Immature natural killer cell (primary cell): ENCODE measurements at regions not wholly inside any gene's neighbourhood (a gene's known extent, or its start where the extent isn't known, plus 50 kb on each side); places are given as distances from the start of the nearest gene placed in this dataset.

ENCODE experiments used
- DNase-seq, 3 donors: peaks; one replicate each; pipeline ENCODE4 v3.0.0; 2022; ENCODE audit warnings: mixed read lengths in 1 of 3
- H3K27ac Mint-ChIP-seq, 6 donors: one replicate each; pipeline ENCODE4 v1.8.0; 2020; ENCODE audit warnings: mixed read lengths in 6 of 6, mild to moderate bottlenecking in 5 of 6, inconsistent platforms in 4 of 6, moderate library complexity in 3 of 6
- H3K27me3 Mint-ChIP-seq, 3 donors: one replicate each; pipeline ENCODE4 v1.8.0; 2020 to 2021; ENCODE audit warnings: low read depth in 3 of 3, mild to moderate bottlenecking in 3 of 3, mixed read lengths in 3 of 3, moderate library complexity in 3 of 3, inconsistent platforms in 1 of 3
- H3K36me3 Mint-ChIP-seq, 3 donors: one replicate each; pipeline ENCODE4 v1.8.0; 2020; ENCODE audit warnings: mixed read lengths in 3 of 3, inconsistent platforms in 2 of 3, mild to moderate bottlenecking in 2 of 3
- H3K4me1 Mint-ChIP-seq, 2 donors: one replicate each; pipeline ENCODE4 v1.8.0; 2020; ENCODE audit warnings: inconsistent platforms in 2 of 2, mild to moderate bottlenecking in 2 of 2, mixed read lengths in 2 of 2, moderate library complexity in 1 of 2
- H3K4me3 Mint-ChIP-seq, 5 donors: one replicate each; pipeline ENCODE4 v1.8.0; 2020; ENCODE audit warnings: mild to moderate bottlenecking in 5 of 5, mixed read lengths in 5 of 5, inconsistent platforms in 3 of 5, moderate library complexity in 3 of 5
- H3K9me3 Mint-ChIP-seq, 6 donors: one replicate each; pipeline ENCODE4 v1.8.0; 2020; ENCODE audit warnings: mild to moderate bottlenecking in 6 of 6, mixed read lengths in 6 of 6, inconsistent platforms in 4 of 6, moderate library complexity in 3 of 6

DNA sequence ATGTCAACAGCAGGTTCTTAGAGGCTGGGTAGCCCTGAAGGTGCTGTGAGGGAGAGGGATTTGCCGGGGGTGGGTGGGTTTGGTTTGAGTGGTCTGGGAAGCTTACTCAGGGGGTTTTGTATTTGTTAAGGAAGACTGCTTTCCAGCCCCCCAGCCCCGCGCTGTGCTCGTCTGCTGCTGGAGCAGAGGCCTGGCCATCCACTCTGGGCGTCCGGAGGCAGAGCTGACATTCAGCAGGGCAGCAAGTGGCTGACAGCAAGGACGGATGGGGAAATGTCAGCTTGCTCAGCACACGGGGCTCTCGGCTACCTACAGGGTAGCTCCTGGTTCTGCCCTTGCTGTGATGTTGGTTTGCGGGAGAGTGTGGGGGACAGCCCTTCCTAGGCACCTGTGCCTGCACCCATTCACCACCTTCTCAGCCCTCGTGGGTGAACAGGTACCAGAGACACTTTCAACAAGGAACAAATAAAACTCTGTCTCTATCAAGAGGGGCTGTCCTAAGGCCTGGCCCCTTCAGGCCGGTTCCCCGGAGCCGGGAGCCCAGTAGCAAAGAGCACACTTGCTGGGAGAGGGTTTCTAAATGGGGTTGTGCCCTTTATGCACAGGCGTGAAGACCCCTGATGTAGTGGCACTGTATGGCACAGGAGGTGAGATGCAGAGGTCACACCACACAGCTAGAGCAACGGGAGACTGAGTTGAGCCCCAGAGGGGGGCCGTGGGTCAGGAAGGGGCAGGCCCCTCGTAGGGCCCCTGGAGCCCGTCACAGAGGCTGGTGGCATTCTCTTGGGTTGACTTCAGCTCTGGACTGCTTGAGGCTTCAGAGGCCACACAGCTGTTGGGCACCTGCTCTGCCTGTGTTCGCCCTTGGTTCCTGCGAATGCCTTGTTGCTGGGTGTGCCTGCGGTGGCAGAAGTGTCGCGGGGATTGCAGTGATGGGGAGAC lies 72.2 kb upstream of the SHH start:
- peaks cover 0 to 2% (median 0%) of the 10 kb centered on the region in 6 donors for H3K9me3 Mint-ChIP-seq
- no peak overlapping the region for H3K4me3 Mint-ChIP-seq
- H3K4me1 Mint-ChIP-seq: no peaks in the 10 kb centered on the region
- no peak for DNase-seq
- H3K36me3 Mint-ChIP-seq: no peaks in the 10 kb centered on the region
- H3K27ac Mint-ChIP-seq: no peak overlapping the region
- peaks cover 0 to 4% (median 2%) of the 10 kb centered on the region in 3 donors for H3K27me3 Mint-ChIP-seq

DNA sequence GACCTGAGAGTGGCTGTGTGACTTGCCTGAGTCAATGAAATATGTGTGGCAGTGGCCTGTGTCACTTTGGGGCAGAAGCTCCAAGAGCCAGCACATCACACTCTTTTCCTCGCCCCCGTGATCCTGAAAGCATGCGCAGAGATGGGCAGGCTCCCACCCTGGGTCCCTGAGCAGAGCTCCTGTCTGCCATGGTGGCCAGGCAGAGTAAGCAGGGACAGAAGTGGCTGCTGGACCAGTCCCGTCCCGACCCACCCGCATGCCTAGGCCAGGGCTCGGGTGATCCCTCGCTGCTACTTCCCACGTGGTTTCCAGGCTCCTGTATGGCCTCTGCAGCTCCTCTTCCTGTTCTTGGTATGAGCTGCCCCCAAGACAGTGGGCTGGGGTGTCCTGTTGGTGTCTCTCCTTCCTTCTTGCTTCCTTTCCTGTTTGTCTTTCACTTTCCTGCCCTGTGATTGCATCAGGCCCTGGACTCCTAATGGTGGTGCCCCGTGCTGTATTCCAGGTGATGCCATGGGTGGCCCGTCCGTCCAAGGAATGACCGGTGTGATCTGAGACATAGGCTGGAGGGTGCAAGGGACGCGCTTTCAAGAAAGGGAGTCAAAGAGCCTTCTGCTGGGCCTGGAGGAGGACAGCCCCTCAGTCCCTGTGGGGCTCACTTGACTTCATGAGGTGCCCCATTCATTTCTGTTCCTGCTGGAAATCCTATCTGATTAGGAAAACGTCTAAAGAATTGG lies 71.4 kb upstream of the SHH start:
- no peak overlapping the region for H3K27ac Mint-ChIP-seq
- H3K4me3 Mint-ChIP-seq: no peak overlapping the region

GRCh38 chr7:155882596-155882995 lies 70.3 kb upstream of the SHH start:
- Mint-ChIP-seq H3K4me3 (no peak overlapping the region), H3K27me3 (peaks cover 0 to 4% (median 0%) of the 10 kb centered on the region in 3 donors), H3K27ac (no peak overlapping the region), H3K36me3 (no peaks in the 10 kb centered on the region), H3K9me3 (peaks cover 0 to 2% (median 0%) of the 10 kb centered on the region in 6 donors), H3K4me1 (no peaks in the 10 kb centered on the region)
- DNase-seq: no peak

More for the DNA sequence above, 71.4 kb upstream of the SHH start:
- H3K9me3 Mint-ChIP-seq: peaks cover 0 to 2% (median 0%) of the 10 kb centered on the region in 6 donors
- DNase-seq: no peak
- H3K4me1 Mint-ChIP-seq: no peaks in the 10 kb centered on the region
- peaks cover 0 to 4% (median 0%) of the 10 kb centered on the region in 3 donors for H3K27me3 Mint-ChIP-seq
- H3K36me3 Mint-ChIP-seq: no peaks in the 10 kb centered on the region

DNA sequence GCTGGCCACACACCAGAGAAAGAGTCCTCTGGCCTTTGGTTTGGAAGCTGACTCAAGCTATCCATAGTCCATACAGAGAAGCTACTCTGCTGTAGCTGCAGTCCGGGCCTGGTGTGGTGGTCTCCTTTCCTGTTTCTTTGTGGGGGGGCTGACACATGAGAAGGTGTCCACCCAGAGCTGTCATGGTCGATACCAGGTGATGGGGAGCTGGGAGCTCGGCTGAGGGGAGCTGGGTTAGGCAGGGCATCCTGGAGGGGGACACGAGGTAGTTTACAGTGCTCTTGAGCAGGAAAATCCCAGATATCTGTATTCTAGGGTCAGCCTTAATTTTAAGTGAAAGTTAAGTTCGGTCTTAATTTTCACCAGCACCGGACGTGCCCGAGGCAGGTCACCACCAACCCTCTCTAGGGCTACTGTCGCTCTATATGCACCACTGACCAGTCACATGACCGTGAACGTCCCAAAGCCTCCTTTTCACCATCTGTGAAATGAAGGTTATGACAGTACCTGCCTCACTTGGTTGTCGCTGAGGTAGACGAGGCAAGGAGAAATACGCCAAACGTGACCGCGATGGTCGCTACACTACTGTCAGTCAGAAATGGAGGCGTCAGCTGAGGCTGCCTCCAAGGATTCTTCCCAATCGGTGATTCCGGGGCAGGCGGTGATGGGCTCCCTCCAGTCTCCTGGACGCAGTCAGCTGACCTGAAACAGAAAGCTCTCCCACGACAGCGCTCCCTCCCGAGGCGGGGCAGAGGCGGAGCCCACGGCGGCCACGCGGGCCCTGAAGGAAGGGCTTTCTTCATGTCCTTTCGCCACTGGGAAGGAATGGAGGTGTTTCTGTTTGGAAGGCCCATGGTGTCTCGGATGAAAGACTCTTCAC lies 69.4 kb upstream of the SHH start:
- H3K9me3 Mint-ChIP-seq: peaks cover 0 to 2% (median 0%) of the 10 kb centered on the region in 6 donors
- H3K4me3 Mint-ChIP-seq: no peak overlapping the region
- H3K4me1 Mint-ChIP-seq: no peaks in the 10 kb centered on the region
- H3K27me3 Mint-ChIP-seq: peaks cover 0 to 4% (median 0%) of the 10 kb centered on the region in 3 donors
- no peak overlapping the region for H3K27ac Mint-ChIP-seq
- H3K36me3 Mint-ChIP-seq: no peaks in the 10 kb centered on the region
- no peak for DNase-seq

- DNase-seq: no peak
- H3K4me1 Mint-ChIP-seq: no peaks in the 10 kb centered on the region
- peaks cover 0 to 2% (median 0%) of the 10 kb centered on the region in 6 donors for H3K9me3 Mint-ChIP-seq
- H3K27ac Mint-ChIP-seq: no peak overlapping the region
- no peak overlapping the region for H3K4me3 Mint-ChIP-seq
- H3K36me3 Mint-ChIP-seq: no peaks in the 10 kb centered on the region
- peaks cover 0 to 4% (median 0%) of the 10 kb centered on the region in 3 donors for H3K27me3 Mint-ChIP-seq
These were observed 68.5 kb upstream of the SHH start for GRCh38 chr7:155880721-155881120.

GRCh38 chr7:155879592-155879991 lies 67.3 kb upstream of the SHH start:
- peaks cover 0 to 2% (median 0%) of the 10 kb centered on the region in 6 donors for H3K9me3 Mint-ChIP-seq
- no peak overlapping the region for H3K27ac Mint-ChIP-seq
- no peaks in the 10 kb centered on the region for H3K36me3 Mint-ChIP-seq
- no peaks in the 10 kb centered on the region for H3K4me1 Mint-ChIP-seq
- no peak for DNase-seq
- no peak overlapping the region for H3K4me3 Mint-ChIP-seq
- H3K27me3 Mint-ChIP-seq: peaks cover 0 to 7% (median under 1%) of the 10 kb centered on the region in 3 donors

DNA sequence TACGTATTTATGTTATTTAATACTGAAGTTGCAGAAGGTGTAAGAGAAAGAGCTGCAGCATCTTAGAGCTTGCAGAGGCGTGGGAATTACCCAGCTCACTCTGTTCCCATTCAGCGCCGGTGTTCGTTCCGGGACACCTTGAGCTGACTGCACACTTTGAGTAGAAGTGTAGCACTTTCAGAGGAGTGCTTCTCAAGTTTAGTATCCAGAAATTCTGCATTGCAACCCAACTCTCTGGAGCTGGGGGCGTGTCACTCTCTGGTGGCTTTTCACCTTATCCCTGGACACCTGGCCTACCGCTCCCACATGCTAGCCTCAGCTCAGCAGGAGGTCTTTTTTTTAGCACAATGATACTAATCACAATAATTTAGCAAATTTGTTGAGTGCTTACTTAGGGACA lies 66.4 kb upstream of the SHH start:
- Mint-ChIP-seq H3K9me3 (peaks cover 0 to 2% (median 0%) of the 10 kb centered on the region in 6 donors), H3K27me3 (peaks cover 0 to 5% (median 4%) of the 10 kb centered on the region in 3 donors), H3K4me3 (no peak overlapping the region), H3K36me3 (no peaks in the 10 kb centered on the region), H3K4me1 (no peaks in the 10 kb centered on the region), H3K27ac (no peak overlapping the region)
- no peak for DNase-seq

- Mint-ChIP-seq H3K36me3 (no peaks in the 10 kb centered on the region), H3K4me3 (no peak overlapping the region), H3K27ac (no peak overlapping the region), H3K4me1 (no peaks in the 10 kb centered on the region), H3K9me3 (peaks cover 0 to 2% (median 0%) of the 10 kb centered on the region in 6 donors), H3K27me3 (peaks cover 0 to 4% (median 4%) of the 10 kb centered on the region in 3 donors)
- DNase-seq: no peak
These were observed 66.0 kb upstream of the SHH start for GRCh38 chr7:155878250-155878649.

DNA sequence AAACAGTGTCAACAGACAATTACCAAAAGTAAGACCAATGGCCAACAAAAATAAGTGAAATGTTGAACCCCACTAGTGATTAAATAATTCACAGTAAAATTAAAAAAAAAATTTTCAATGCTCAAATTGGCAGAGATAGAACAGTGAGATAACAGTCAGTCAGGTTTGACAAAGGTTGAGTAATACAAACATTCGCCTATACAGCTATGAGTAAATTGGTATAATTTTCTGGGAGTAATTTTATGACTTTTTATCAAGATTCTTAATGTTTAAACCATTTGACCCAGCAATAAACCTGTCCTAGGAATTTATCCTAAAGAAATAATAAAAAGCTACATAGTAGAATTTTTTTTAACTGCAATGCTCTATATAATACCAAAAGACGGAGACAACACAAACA lies 64.9 kb upstream of the SHH start:
- no peaks in the 10 kb centered on the region for H3K4me1 Mint-ChIP-seq
- H3K4me3 Mint-ChIP-seq: no peak overlapping the region
- no peaks in the 10 kb centered on the region for H3K36me3 Mint-ChIP-seq
- H3K9me3 Mint-ChIP-seq: peaks cover 0 to 2% (median 0%) of the 10 kb centered on the region in 6 donors
- no peak for DNase-seq
- peaks cover 0 to 4% (median 4%) of the 10 kb centered on the region in 3 donors for H3K27me3 Mint-ChIP-seq
- no peak overlapping the region for H3K27ac Mint-ChIP-seq

DNA sequence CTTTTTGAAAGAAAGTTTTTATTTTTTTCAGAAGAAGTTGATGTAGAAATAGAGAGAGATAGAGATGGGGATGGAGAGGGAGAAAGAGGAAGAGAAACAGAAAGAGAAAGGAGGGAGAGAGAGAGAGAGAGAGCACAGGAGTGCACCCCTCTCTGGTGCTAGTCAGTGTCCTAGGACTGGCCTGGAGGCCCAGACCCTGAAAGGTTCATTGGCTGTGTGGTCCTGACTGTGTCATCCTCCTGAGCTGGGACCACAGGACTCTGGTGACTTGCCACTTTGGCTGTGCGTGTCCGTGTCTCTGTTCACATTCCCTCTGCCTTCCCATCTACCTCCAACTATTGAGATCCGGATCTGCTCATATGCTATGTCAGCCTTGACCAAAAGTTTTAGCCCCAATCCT lies 62.1 kb upstream of the SHH start:
- no peak for DNase-seq
- Mint-ChIP-seq H3K27ac (no peak overlapping the region), H3K4me3 (no peak overlapping the region), H3K9me3 (no peaks in the 10 kb centered on the region), H3K36me3 (no peaks in the 10 kb centered on the region), H3K27me3 (peaks cover 3 to 7% (median 4%) of the 10 kb centered on the region in 3 donors), H3K4me1 (no peaks in the 10 kb centered on the region)

- no peak for DNase-seq
- H3K27ac Mint-ChIP-seq: no peak overlapping the region
- H3K27me3 Mint-ChIP-seq: peaks cover 3 to 7% (median 4%) of the 10 kb centered on the region in 3 donors
- no peaks in the 10 kb centered on the region for H3K4me1 Mint-ChIP-seq
- H3K4me3 Mint-ChIP-seq: no peak overlapping the region
- H3K36me3 Mint-ChIP-seq: no peaks in the 10 kb centered on the region
- H3K9me3 Mint-ChIP-seq: no peaks in the 10 kb centered on the region
These were observed 61.7 kb upstream of the SHH start for GRCh38 chr7:155874010-155874409.

- H3K9me3 Mint-ChIP-seq: no peaks in the 10 kb centered on the region
- H3K36me3 Mint-ChIP-seq: no peaks in the 10 kb centered on the region
- no peaks in the 10 kb centered on the region for H3K4me1 Mint-ChIP-seq
- peaks cover 3 to 7% (median 4%) of the 10 kb centered on the region in 3 donors for H3K27me3 Mint-ChIP-seq
- DNase-seq: no peak
- no peak overlapping the region for H3K4me3 Mint-ChIP-seq
- H3K27ac Mint-ChIP-seq: no peak overlapping the region
These were observed 60.6 kb upstream of the SHH start for GRCh38 chr7:155872678-155873369.

GRCh38 chr7:155871211-155871610 lies 58.9 kb upstream of the SHH start:
- Mint-ChIP-seq H3K9me3 (no peaks in the 10 kb centered on the region), H3K4me1 (no peaks in the 10 kb centered on the region), H3K36me3 (no peaks in the 10 kb centered on the region), H3K4me3 (no peak overlapping the region), H3K27ac (no peak overlapping the region), H3K27me3 (peaks cover 3 to 9% (median 4%) of the 10 kb centered on the region in 3 donors)
- no peak for DNase-seq
